Breast epithelium (tissue), 3 donors: ENCODE measurements at regions not wholly inside any gene's neighbourhood (a gene's known extent, or its start where the extent isn't known, plus 50 kb on each side); places are given as distances from the start of the nearest gene placed in this dataset.

ENCODE experiments used
- CTCF ChIP-seq, 3 donors: fragments of 450-650 bp; IDR thresholded peaks; one replicate each; pipeline ENCODE4 v1.5.1; 2016 to 2017; ENCODE audit warnings: antibody characterized with exemption in 3 of 3, mild to moderate bottlenecking in 3 of 3, moderate library complexity in 3 of 3
- POLR2A ChIP-seq: fragments of 450-650 bp; IDR thresholded peaks from one replicate; pipeline ENCODE4 v1.6.1; 2016; ENCODE audit warnings: antibody characterized with exemption, mild to moderate bottlenecking, moderate library complexity

GRCh38 chr15:53102483-53102882, 312.3 kb upstream of the ONECUT1 start:
- TF ChIP-seq CTCF (IDR thresholded peaks at IDR 0.05): no peak
- TF ChIP-seq POLR2A: no peak
